Omental fat pad (tissue), 3 donors: ENCODE measurements at regions not wholly inside any gene's neighbourhood (a gene's known extent, or its start where the extent isn't known, plus 50 kb on each side); places are given as distances from the start of the nearest gene placed in this dataset.

ENCODE experiments used
- ATAC-seq: fragments of 150-250 bp; one replicate; pipeline ENCODE4 v1.9.1; 2016; ENCODE audit warnings: mild to moderate bottlenecking, moderate library complexity; ENCODE audit not compliant: low FRiP score
- DNase-seq: peaks from one replicate; pipeline ENCODE4 v3.0.0-alpha.2; 2019; ENCODE audit warnings: low spot score
- TF ChIP-seq, protein P1 (sequence below), 3 donors: fragments of 450-650 bp; IDR thresholded peaks; one replicate each; pipeline ENCODE4 v1.5.1; 2016 to 2017; ENCODE audit warnings: antibody characterized with exemption in 3 of 3, mild to moderate bottlenecking in 3 of 3, moderate library complexity in 2 of 3

DNA sequence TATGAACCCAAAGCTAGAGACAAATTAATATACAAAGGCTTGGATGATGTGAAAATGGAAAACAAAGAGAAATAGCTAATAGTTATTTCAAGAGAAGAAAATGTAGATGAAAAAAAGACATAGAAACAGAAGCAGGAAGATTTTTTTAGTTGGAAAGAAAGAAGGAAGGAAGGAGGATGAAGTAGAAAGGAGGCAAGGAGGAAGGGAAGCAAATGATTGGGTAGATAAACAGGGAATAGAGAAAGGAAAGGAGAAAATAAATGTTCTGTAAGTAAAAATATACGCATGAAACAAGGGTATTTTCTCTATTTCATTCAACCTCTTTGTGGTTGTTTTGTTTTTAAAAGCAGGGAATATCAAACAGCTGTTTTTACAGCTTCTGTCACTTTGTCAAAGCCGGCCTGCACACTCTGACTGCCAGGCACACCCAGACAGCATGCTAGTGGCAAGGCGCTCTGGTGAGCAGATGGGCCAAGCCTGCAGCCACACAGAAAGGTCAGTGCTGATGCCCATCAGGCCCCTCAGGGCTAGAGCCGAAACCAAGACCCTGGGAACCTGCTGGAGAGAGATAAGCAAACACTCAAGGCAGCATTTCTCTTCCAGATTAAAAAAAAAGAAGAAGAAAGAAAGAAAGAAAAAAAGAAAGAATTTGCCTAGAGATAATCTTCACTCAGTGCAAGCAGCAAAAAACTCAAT is 72.9 kb upstream of the CTTNBP2NL start:
- TF ChIP-seq, protein P1, sequence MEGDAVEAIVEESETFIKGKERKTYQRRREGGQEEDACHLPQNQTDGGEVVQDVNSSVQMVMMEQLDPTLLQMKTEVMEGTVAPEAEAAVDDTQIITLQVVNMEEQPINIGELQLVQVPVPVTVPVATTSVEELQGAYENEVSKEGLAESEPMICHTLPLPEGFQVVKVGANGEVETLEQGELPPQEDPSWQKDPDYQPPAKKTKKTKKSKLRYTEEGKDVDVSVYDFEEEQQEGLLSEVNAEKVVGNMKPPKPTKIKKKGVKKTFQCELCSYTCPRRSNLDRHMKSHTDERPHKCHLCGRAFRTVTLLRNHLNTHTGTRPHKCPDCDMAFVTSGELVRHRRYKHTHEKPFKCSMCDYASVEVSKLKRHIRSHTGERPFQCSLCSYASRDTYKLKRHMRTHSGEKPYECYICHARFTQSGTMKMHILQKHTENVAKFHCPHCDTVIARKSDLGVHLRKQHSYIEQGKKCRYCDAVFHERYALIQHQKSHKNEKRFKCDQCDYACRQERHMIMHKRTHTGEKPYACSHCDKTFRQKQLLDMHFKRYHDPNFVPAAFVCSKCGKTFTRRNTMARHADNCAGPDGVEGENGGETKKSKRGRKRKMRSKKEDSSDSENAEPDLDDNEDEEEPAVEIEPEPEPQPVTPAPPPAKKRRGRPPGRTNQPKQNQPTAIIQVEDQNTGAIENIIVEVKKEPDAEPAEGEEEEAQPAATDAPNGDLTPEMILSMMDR (IDR thresholded peaks at IDR 0.05), result no peak
- no peak for ATAC-seq
- no peak for DNase-seq

DNA sequence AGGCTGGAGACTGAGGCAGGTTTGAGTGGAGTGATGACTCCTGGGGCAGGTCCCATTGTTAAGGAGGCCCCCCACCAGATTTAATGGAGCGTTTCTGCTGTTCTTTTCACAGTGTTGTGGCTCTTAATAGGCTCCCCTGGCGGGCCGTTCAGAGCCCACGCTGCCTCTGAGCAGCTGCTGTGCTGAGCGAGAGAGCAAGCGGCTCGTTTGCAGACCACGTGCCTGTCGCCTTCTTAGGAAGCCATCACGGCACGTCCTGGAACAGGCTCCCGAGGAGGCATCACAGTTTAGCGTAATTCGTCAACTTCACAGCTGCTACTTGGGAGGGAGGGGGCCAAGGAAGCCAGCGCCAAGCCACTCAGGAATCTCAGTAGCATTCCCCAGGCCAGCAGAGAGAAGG is 70.5 kb upstream of the CTTNBP2NL start:
- TF ChIP-seq, protein P1 (IDR thresholded peaks at IDR 0.05), result no peak
- ATAC-seq, result no peak
- DNase-seq, result no peak

DNA sequence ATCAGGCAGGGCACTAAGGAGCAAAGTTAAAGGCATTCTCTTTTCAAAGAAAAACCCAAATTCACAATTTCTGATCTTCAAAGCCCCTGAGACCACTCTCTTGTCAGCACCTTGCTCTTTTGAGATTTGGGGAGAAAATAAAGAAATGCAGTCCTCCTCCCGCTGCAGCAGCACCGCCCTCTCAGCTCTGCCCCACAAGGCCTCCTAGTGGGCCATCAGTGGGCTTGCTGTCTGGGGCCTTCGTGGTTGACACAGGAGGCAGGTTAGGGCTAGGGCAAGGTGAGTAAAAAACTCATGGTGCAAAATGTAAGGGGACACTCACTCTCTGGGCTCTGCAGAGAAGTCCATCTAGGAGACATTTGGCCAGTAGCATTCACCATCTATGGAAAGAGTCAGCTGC is 67.4 kb upstream of the CTTNBP2NL start:
- DNase-seq (no peak), ATAC-seq (no peak)
- TF ChIP-seq, protein P1 (IDR thresholded peaks at IDR 0.05), result no peak

DNA sequence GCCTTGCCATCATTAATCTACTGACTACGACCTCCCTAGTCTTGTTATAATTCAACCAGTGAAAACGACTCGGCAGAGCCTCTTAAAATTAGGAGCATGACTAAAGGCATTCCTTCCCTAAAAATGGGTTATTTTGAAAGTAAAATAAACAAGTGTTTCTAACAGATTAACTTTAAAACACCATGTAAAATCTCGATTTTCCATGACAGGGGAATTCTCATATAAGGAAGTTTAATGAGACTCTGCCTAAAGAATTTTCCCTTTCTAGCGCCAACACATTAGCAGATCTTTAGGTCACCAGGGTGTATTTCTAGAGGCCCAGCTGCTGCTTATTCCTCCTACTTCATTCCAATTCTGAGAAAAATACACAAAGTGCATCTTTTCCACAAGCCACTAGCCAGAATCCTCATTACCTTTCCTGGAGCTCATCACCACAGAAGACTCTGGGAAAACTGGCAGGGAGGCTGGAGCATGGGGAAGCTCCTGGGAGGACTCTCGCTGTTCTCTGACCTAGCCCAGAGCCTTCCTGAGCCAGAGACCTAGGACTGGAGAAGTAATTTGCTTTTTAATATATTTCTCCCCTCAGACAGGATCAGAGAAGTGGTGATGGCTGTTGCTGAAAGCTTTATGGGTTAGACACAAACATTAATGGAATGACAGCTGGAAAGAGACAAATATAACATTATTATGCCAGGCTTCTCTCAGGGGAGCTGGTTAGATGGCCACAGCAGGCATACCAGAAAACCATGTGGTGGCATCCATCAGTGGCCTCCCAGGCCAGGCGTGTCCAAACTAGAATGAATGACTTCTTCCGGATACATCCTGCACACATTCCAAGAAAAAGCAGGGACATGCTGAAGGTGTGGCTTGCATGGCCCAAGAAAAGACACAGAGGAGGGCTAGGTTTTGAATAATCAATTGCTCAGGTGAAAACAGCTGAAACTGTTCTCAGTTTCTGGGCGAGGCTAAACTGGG is 63.6 kb upstream of the CTTNBP2NL start:
- ATAC-seq (no peak), DNase-seq (no peak)
- TF ChIP-seq, protein P1 (IDR thresholded peaks at IDR 0.05), result no peak

DNA sequence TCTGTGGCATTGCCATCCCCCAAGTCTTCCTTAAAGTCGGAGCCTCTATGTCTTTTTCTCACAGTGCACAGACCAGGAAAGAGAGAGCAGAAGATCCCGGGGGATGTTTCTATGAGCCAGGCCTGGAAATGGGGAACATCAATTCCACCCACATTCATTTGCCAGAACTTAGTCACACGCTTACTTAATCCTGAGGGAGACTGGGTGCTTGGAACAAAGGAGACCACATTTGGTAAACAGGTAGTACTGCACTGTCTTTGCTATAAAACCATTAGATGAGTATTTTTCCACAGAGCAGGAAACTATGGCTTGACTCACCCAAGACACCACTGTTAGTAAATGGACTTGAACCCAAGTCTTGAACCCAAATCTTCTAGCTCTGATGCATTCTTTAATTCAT is 60.7 kb upstream of the CTTNBP2NL start:
- no peak for ATAC-seq
- TF ChIP-seq, protein P1 (IDR thresholded peaks at IDR 0.05), result no peak
- DNase-seq, result no peak

DNA sequence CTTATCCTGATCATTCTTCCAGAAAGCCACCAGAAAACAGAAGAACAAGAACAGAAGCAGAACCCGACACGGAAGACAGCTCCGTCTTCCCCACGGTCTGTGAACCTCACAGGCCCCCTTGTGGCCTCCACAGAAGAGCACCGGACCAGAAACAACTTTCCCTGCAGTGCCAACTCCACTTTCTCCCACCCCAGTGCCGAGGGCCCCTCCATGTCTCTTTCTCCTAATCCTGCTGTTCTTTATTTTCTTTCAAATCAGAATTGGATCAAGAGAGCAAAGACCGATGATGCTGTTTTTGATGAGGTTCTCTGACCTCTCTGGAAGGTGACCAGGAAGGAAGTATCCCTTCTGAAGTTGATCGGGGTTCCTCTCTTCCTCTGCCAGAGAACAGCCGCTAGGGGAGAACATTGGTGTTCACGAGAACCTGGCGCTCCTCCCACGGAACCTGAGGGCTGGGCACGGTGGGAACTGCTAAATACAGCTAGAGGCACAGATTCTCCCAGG is 58.9 kb upstream of the CTTNBP2NL start:
- TF ChIP-seq, protein P1 (IDR thresholded peaks at IDR 0.05), result peak in 1 of 3 donors; percentile 5
- DNase-seq (no peak), ATAC-seq (peak; percentile 73)
